ENCODE measurements at regions not wholly inside any gene's neighbourhood (a gene's known extent, or its start where the extent isn't known, plus 50 kb on each side); places are given as distances from the start of the nearest gene placed in this dataset.
"Not testable (repeated sequence)": the region's sequence is repeated elsewhere in the genome, so short reads cannot be mapped to it uniquely, and the experiment has no call there.

- Histone ChIP-seq H3K27ac (ENCODE audit: low read depth, low read length) (no peak overlapping the region), H3K9me3 (ENCODE audit: insufficient read depth, low read depth, low read length) (no peaks in the 10 kb centered on the region), H3K4me1 (ENCODE audit: insufficient read depth, low read length) (no peaks in the 10 kb centered on the region), H3K9ac (ENCODE audit: low read depth, low read length) (no peak overlapping the region), H3K36me3 (ENCODE audit: insufficient read depth, low read length) (no peaks in the 10 kb centered on the region), H3K4me3 (ENCODE audit: low read length) (no peak overlapping the region), H3K27me3 (ENCODE audit: insufficient read depth, low read length) (no peaks in the 10 kb centered on the region)
- 95% methylated on average over 2 of the region's 2 CpGs for WGBS
Measured at GRCh38 chr7:120180221-120180620, 92.8 kb upstream of the KCND2 start.

GRCh38 chr7:120181499-120181898 is 91.5 kb upstream of the KCND2 start:
- Histone ChIP-seq H3K4me1 (ENCODE audit: insufficient read depth, low read length) (no peaks in the 10 kb centered on the region), H3K27ac (ENCODE audit: low read depth, low read length) (no peak overlapping the region), H3K36me3 (ENCODE audit: insufficient read depth, low read length) (no peaks in the 10 kb centered on the region), H3K4me3 (ENCODE audit: low read length) (no peak overlapping the region), H3K27me3 (ENCODE audit: insufficient read depth, low read length) (no peaks in the 10 kb centered on the region), H3K9ac (ENCODE audit: low read depth, low read length) (no peak overlapping the region), H3K9me3 (ENCODE audit: insufficient read depth, low read depth, low read length) (no peaks in the 10 kb centered on the region)

- no peak overlapping the region for H3K9ac ChIP-seq (ENCODE audit: low read depth, low read length)
- H3K4me3 ChIP-seq (ENCODE audit: low read length), result no peak overlapping the region
- no peaks in the 10 kb centered on the region for H3K27me3 ChIP-seq (ENCODE audit: insufficient read depth, low read length)
- no peaks in the 10 kb centered on the region for H3K36me3 ChIP-seq (ENCODE audit: insufficient read depth, low read length)
- peaks cover 10% of the 10 kb centered on the region for H3K4me1 ChIP-seq (ENCODE audit: insufficient read depth, low read length)
- 88% methylated on average over 1 of the region's 1 CpG for WGBS
- no peaks in the 10 kb centered on the region for H3K9me3 ChIP-seq (ENCODE audit: insufficient read depth, low read depth, low read length)
- no peak overlapping the region for H3K27ac ChIP-seq (ENCODE audit: low read depth, low read length)
Measured at GRCh38 chr7:120184866-120185265, 88.1 kb upstream of the KCND2 start.

- 97% methylated on average over 3 of the region's 3 CpGs for WGBS
- H3K4me1 ChIP-seq (ENCODE audit: insufficient read depth, low read length), result peaks cover 21% of the 10 kb centered on the region
- no peaks in the 10 kb centered on the region for H3K27me3 ChIP-seq (ENCODE audit: insufficient read depth, low read length)
- H3K36me3 ChIP-seq (ENCODE audit: insufficient read depth, low read length), result no peaks in the 10 kb centered on the region
- no peak overlapping the region for H3K9ac ChIP-seq (ENCODE audit: low read depth, low read length)
- H3K9me3 ChIP-seq (ENCODE audit: insufficient read depth, low read depth, low read length), result no peaks in the 10 kb centered on the region
- H3K4me3 ChIP-seq (ENCODE audit: low read length), result no peak overlapping the region
- H3K27ac ChIP-seq (ENCODE audit: low read depth, low read length), result no peak overlapping the region
Measured at GRCh38 chr7:120185940-120186682, 86.9 kb upstream of the KCND2 start.

GRCh38 chr7:120186688-120187087 is 86.3 kb upstream of the KCND2 start:
- WGBS, result 95% methylated on average over 4 of the region's 4 CpGs
- Histone ChIP-seq H3K27me3 (ENCODE audit: insufficient read depth, low read length) (no peaks in the 10 kb centered on the region), H3K27ac (ENCODE audit: low read depth, low read length) (no peak overlapping the region), H3K4me1 (ENCODE audit: insufficient read depth, low read length) (peaks cover 23% of the 10 kb centered on the region), H3K4me3 (ENCODE audit: low read length) (no peak overlapping the region), H3K9me3 (ENCODE audit: insufficient read depth, low read depth, low read length) (no peaks in the 10 kb centered on the region), H3K36me3 (ENCODE audit: insufficient read depth, low read length) (no peaks in the 10 kb centered on the region), H3K9ac (ENCODE audit: low read depth, low read length) (no peak overlapping the region)

- peak overlapping the region; percentile 78; the same call in 1 of the 2 replicates for H3K27ac ChIP-seq (ENCODE audit: low read depth, low read length)
Measured at GRCh38 chr7:120189623-120190022, 83.4 kb upstream of the KCND2 start.

GRCh38 chr7:120190109-120190508 is 82.9 kb upstream of the KCND2 start:
- Histone ChIP-seq H3K9me3 (ENCODE audit: insufficient read depth, low read depth, low read length) (no peaks in the 10 kb centered on the region), H3K27ac (ENCODE audit: low read depth, low read length) (peak overlapping the region; percentile 78; the same call in 1 of the 2 replicates), H3K4me3 (ENCODE audit: low read length) (no peak overlapping the region), H3K27me3 (ENCODE audit: insufficient read depth, low read length) (no peaks in the 10 kb centered on the region), H3K4me1 (ENCODE audit: insufficient read depth, low read length) (peaks cover 23% of the 10 kb centered on the region), H3K36me3 (ENCODE audit: insufficient read depth, low read length) (no peaks in the 10 kb centered on the region), H3K9ac (ENCODE audit: low read depth, low read length) (no peak overlapping the region)

More at GRCh38 chr7:120189623-120190022, 83.4 kb upstream of the KCND2 start:
- H3K27me3 ChIP-seq (ENCODE audit: insufficient read depth, low read length), result no peaks in the 10 kb centered on the region
- no peaks in the 10 kb centered on the region for H3K36me3 ChIP-seq (ENCODE audit: insufficient read depth, low read length)
- no peak overlapping the region for H3K9ac ChIP-seq (ENCODE audit: low read depth, low read length)
- no peaks in the 10 kb centered on the region for H3K9me3 ChIP-seq (ENCODE audit: insufficient read depth, low read depth, low read length)
- no peak overlapping the region for H3K4me3 ChIP-seq (ENCODE audit: low read length)
- H3K4me1 ChIP-seq (ENCODE audit: insufficient read depth, low read length), result peaks cover 23% of the 10 kb centered on the region

GRCh38 chr7:120190566-120190965 is 82.4 kb upstream of the KCND2 start:
- H3K27ac ChIP-seq (ENCODE audit: low read depth, low read length), result peak overlapping the region; percentile 78; the same call in 1 of the 2 replicates
- no peaks in the 10 kb centered on the region for H3K9me3 ChIP-seq (ENCODE audit: insufficient read depth, low read depth, low read length)
- H3K4me3 ChIP-seq (ENCODE audit: low read length), result no peak overlapping the region
- no peaks in the 10 kb centered on the region for H3K27me3 ChIP-seq (ENCODE audit: insufficient read depth, low read length)
- no peak overlapping the region for H3K9ac ChIP-seq (ENCODE audit: low read depth, low read length)
- peaks cover 23% of the 10 kb centered on the region for H3K4me1 ChIP-seq (ENCODE audit: insufficient read depth, low read length)
- WGBS, result 52% methylated on average over 1 of the region's 1 CpG
- H3K36me3 ChIP-seq (ENCODE audit: insufficient read depth, low read length), result no peaks in the 10 kb centered on the region

GRCh38 chr7:120191423-120191822 is 81.6 kb upstream of the KCND2 start:
- not testable (repeated sequence) for H3K27me3 ChIP-seq (ENCODE audit: insufficient read depth, low read length); H3K27ac ChIP-seq (ENCODE audit: low read depth, low read length); H3K36me3 ChIP-seq (ENCODE audit: insufficient read depth, low read length); H3K4me3 ChIP-seq (ENCODE audit: low read length); H3K9me3 ChIP-seq (ENCODE audit: insufficient read depth, low read depth, low read length); H3K9ac ChIP-seq (ENCODE audit: low read depth, low read length)
- no CpG with 5 or more reads among the region's 1 CpG for WGBS
- H3K4me1 ChIP-seq (ENCODE audit: insufficient read depth, low read length), result peaks cover 23% of the 10 kb centered on the region

GRCh38 chr7:120201290-120201689 is 71.7 kb upstream of the KCND2 start:
- no peaks in the 10 kb centered on the region for H3K9me3 ChIP-seq (ENCODE audit: insufficient read depth, low read depth, low read length)
- no peaks in the 10 kb centered on the region; the same call in 1 of the 2 replicates for H3K4me1 ChIP-seq (ENCODE audit: insufficient read depth, low read length)
- no peak overlapping the region for H3K4me3 ChIP-seq (ENCODE audit: low read length)
- no peaks in the 10 kb centered on the region for H3K36me3 ChIP-seq (ENCODE audit: insufficient read depth, low read length)
- no peak overlapping the region for H3K9ac ChIP-seq (ENCODE audit: low read depth, low read length)
- no CpG with 5 or more reads among the region's 1 CpG for WGBS
- H3K27ac ChIP-seq (ENCODE audit: low read depth, low read length), result no peak overlapping the region
- H3K27me3 ChIP-seq (ENCODE audit: insufficient read depth, low read length), result no peaks in the 10 kb centered on the region

- H3K4me3 ChIP-seq (ENCODE audit: low read length), result no peak overlapping the region
- WGBS, result 89% methylated on average over 2 of the region's 2 CpGs
- no peaks in the 10 kb centered on the region for H3K27me3 ChIP-seq (ENCODE audit: insufficient read depth, low read length)
- H3K9me3 ChIP-seq (ENCODE audit: insufficient read depth, low read depth, low read length), result no peaks in the 10 kb centered on the region
- H3K4me1 ChIP-seq (ENCODE audit: insufficient read depth, low read length), result no peaks in the 10 kb centered on the region
- H3K27ac ChIP-seq (ENCODE audit: low read depth, low read length), result no peak overlapping the region
- H3K9ac ChIP-seq (ENCODE audit: low read depth, low read length), result no peak overlapping the region
- no peaks in the 10 kb centered on the region for H3K36me3 ChIP-seq (ENCODE audit: insufficient read depth, low read length)
Measured at GRCh38 chr7:120205101-120205500, 67.9 kb upstream of the KCND2 start.

- no peaks in the 10 kb centered on the region for H3K36me3 ChIP-seq (ENCODE audit: insufficient read depth, low read length)
- no peaks in the 10 kb centered on the region for H3K9me3 ChIP-seq (ENCODE audit: insufficient read depth, low read depth, low read length)
- H3K4me3 ChIP-seq (ENCODE audit: low read length), result no peak overlapping the region
- WGBS, result 90% methylated on average over 3 of the region's 3 CpGs
- no peaks in the 10 kb centered on the region for H3K4me1 ChIP-seq (ENCODE audit: insufficient read depth, low read length)
- H3K27me3 ChIP-seq (ENCODE audit: insufficient read depth, low read length), result no peaks in the 10 kb centered on the region
- no peak overlapping the region for H3K9ac ChIP-seq (ENCODE audit: low read depth, low read length)
- no peak overlapping the region for H3K27ac ChIP-seq (ENCODE audit: low read depth, low read length)
Measured at GRCh38 chr7:120207037-120207436, 65.9 kb upstream of the KCND2 start.

Data from HUES64 (cell line).